ENCODE measurements at regions not wholly inside any gene's neighbourhood (a gene's known extent, or its start where the extent isn't known, plus 50 kb on each side); places are given as distances from the start of the nearest gene placed in this dataset.

GRCh38 chr9:110124439-110124838, 83.5 kb downstream of the C9orf152 start:
- TF ChIP-seq CTCF (conservative IDR thresholded peaks at IDR 0.05; ENCODE audit: low read depth, low read length) (no peak), EZH2phosphoT487 (IDR thresholded peaks at IDR 0.05; ENCODE audit: borderline replicate concordance, low read length) (no peak)

Data from PC-3 (cell line).